GM23338 (cell line): ENCODE measurements at regions not wholly inside any gene's neighbourhood (a gene's known extent, or its start where the extent isn't known, plus 50 kb on each side); places are given as distances from the start of the nearest gene placed in this dataset.

Experiments
- ATAC-seq: fragments of 200-7000 bp; cut with Tn5 transposase; 3 replicates; pipeline ENCODE4 v1.9.1; 2020
- DNase-seq: peaks from one replicate; pipeline ENCODE4 v3.0.0-alpha.2; 2015; ENCODE audit warnings: low spot score
- H2AFZ ChIP-seq: fragments of 200-600 bp; sonication (generic); 2 replicates; pipeline ENCODE4 v1.8.0; 2016; ENCODE audit warnings: antibody characterized with exemption, mild to moderate bottlenecking, moderate library complexity
- H3F3A ChIP-seq: fragments of 200-600 bp; sonication (generic); replicated peaks from 2 replicates; pipeline ENCODE4 v1.8.0; 2017; ENCODE audit warnings: antibody characterized with exemption, mixed run types, low read depth
- H3K27ac ChIP-seq: fragments of 200-600 bp; sonication (generic); 2 replicates; pipeline ENCODE4 v1.6.1; 2016; ENCODE audit warnings: low read depth
- H3K27me3 ChIP-seq: fragments of 200-600 bp; sonication (generic); 2 replicates; pipeline ENCODE4 v1.8.0; 2016; ENCODE audit warnings: mild to moderate bottlenecking, mixed run types, moderate library complexity; ENCODE audit not compliant: insufficient read depth
- H3K36me3 ChIP-seq: fragments of 200-600 bp; sonication (generic); 2 replicates; pipeline ENCODE4 v1.8.0; 2016; ENCODE audit warnings: mild to moderate bottlenecking; ENCODE audit not compliant: insufficient read depth
- H3K4me1 ChIP-seq: fragments of 200-600 bp; sonication (generic); 2 replicates; pipeline ENCODE4 v1.8.0; 2016; ENCODE audit warnings: mild to moderate bottlenecking, moderate library complexity; ENCODE audit not compliant: insufficient read depth
- H3K4me2 ChIP-seq: fragments of 200-600 bp; sonication (generic); 2 replicates; pipeline ENCODE4 v1.7.1; 2017; ENCODE audit warnings: mixed run types
- H3K4me3 ChIP-seq: fragments of 200-600 bp; sonication (generic); 2 replicates; pipeline ENCODE4 v1.6.1; 2016; ENCODE audit warnings: mixed run types
- H3K79me2 ChIP-seq: fragments of 200-600 bp; sonication (generic); replicated peaks from 2 replicates; pipeline ENCODE4 v1.8.0; 2017; ENCODE audit warnings: mild to moderate bottlenecking; ENCODE audit not compliant: insufficient read depth
- H3K9me2 ChIP-seq: fragments of 200-600 bp; sonication (generic); 2 replicates; pipeline ENCODE4 v1.8.0; 2017; ENCODE audit not compliant: insufficient read depth
- H4K20me1 ChIP-seq: fragments of 200-600 bp; sonication (generic); replicated peaks from 2 replicates; pipeline ENCODE4 v1.8.0; 2017; ENCODE audit warnings: mild to moderate bottlenecking; ENCODE audit not compliant: insufficient read depth
- H3K27ac Mint-ChIP-seq: 2 replicates; pipeline ENCODE4 v1.8.0; 2020; ENCODE audit warnings: inconsistent platforms, mild to moderate bottlenecking, moderate library complexity, mixed read lengths
- H3K27me3 Mint-ChIP-seq: 3 replicates; pipeline ENCODE4 v1.8.0; 2022; ENCODE audit warnings: low read depth, mild to moderate bottlenecking, moderate library complexity, mixed read lengths, inconsistent platforms; ENCODE audit not compliant: insufficient read depth, poor library complexity
- H3K36me3 Mint-ChIP-seq: 3 replicates; pipeline ENCODE4 v1.8.0; 2021; ENCODE audit warnings: low read depth, mild to moderate bottlenecking, inconsistent platforms, moderate library complexity, mixed read lengths
- H3K4me1 Mint-ChIP-seq: 3 replicates; pipeline ENCODE4 v1.8.0; 2020; ENCODE audit warnings: mild to moderate bottlenecking, inconsistent platforms, mixed read lengths
- H3K4me3 Mint-ChIP-seq: 3 replicates; pipeline ENCODE4 v1.8.0; 2021; ENCODE audit warnings: moderate library complexity, mild to moderate bottlenecking, inconsistent platforms, mixed read lengths
- H3K9me3 Mint-ChIP-seq: 3 replicates; pipeline ENCODE4 v1.8.0; 2020; ENCODE audit warnings: moderate library complexity, mild to moderate bottlenecking, inconsistent platforms, mixed read lengths
- CTCF ChIP-seq, 2 experiments: fragments of 200-600 bp in 1 of 2; sonication (generic) in 1 of 2; conservative IDR thresholded peaks; 2 replicates each; pipeline versions ENCODE4 v1.5.1 to v1.6.1; 2016 to 2017; ENCODE audit warnings: antibody characterized with exemption in 2 of 2, low read depth in 2 of 2, mild to moderate bottlenecking in 2 of 2, moderate library complexity in 1 of 2
- EZH2phosphoT487 ChIP-seq: fragments of 200-600 bp; sonication (generic); IDR thresholded peaks from one replicate; pipeline ENCODE4 v1.8.1; 2018; ENCODE audit warnings: antibody characterized with exemption; ENCODE audit not compliant: unreplicated experiment
- JUNB ChIP-seq: IDR thresholded peaks from one replicate; pipeline ENCODE4 v1.6.1; 2016; ENCODE audit warnings: antibody characterized with exemption; ENCODE audit not compliant: unreplicated experiment
- POLR2AphosphoS5 ChIP-seq: IDR thresholded peaks from 2 replicates; pipeline ENCODE4 v1.6.1; 2016; ENCODE audit warnings: antibody characterized with exemption, low read depth
- STAT1 ChIP-seq: IDR thresholded peaks from one replicate; pipeline ENCODE4 v1.6.1; 2016; ENCODE audit warnings: antibody characterized with exemption; ENCODE audit not compliant: unreplicated experiment
- ZNF114 ChIP-seq: fragments of 250-450 bp; sonication (Bioruptor Pico); IDR thresholded peaks from 2 replicates; pipeline ENCODE4 v1.5.0; 2020; ENCODE audit warnings: mild to moderate bottlenecking, moderate library complexity
- ZNF331 ChIP-seq: fragments of 250-450 bp; sonication (Bioruptor Pico); IDR thresholded peaks from 2 replicates; pipeline ENCODE4 v1.5.0; 2020; ENCODE audit warnings: low read depth, mild to moderate bottlenecking, moderate library complexity
- ZNF462 ChIP-seq: fragments of 250-450 bp; sonication (Bioruptor Pico); IDR thresholded peaks from 2 replicates; pipeline ENCODE4 v1.5.0; 2020; ENCODE audit warnings: mild to moderate bottlenecking, moderate library complexity

GRCh38 chr15:69665641-69666111, 213.1 kb downstream of the RPLP1 start (continued):
- TF ChIP-seq ZNF462 (CRISPR knock-in tag): no peak
- TF ChIP-seq ZNF331 (CRISPR knock-in tag): no peak
- TF ChIP-seq EZH2phosphoT487: no peak

GRCh38 chr15:69666441-69666882, 213.8 kb downstream of the RPLP1 start:
- no peaks in the 10 kb centered on the region for H3K79me2 ChIP-seq
- ATAC-seq: no peak
- no peaks in the 10 kb centered on the region for H3F3A ChIP-seq
- H3K4me2 ChIP-seq: no peak overlapping the region
- H3K36me3 Mint-ChIP-seq: no peaks in the 10 kb centered on the region
- no peak overlapping the region for H3K4me3 ChIP-seq
- no peak for DNase-seq
- H3K27me3 Mint-ChIP-seq: peaks cover 2% of the 10 kb centered on the region
- H3K4me1 Mint-ChIP-seq: peaks cover 6% of the 10 kb centered on the region
- H3K9me3 Mint-ChIP-seq: no peaks in the 10 kb centered on the region; the same call in 2 of the 3 replicates
- no peak overlapping the region for H3K4me3 Mint-ChIP-seq
- no peak overlapping the region for H3K27ac Mint-ChIP-seq
- H3K27ac ChIP-seq: no peak overlapping the region
- H3K4me1 ChIP-seq: no peaks in the 10 kb centered on the region
- no peaks in the 10 kb centered on the region for H4K20me1 ChIP-seq
- H3K36me3 ChIP-seq: no peaks in the 10 kb centered on the region
- H3K9me2 ChIP-seq: no peaks in the 10 kb centered on the region
- no peak overlapping the region for H2AFZ ChIP-seq
- no peaks in the 10 kb centered on the region for H3K27me3 ChIP-seq
- TF ChIP-seq JUNB: no peak
- TF ChIP-seq ZNF462 (CRISPR knock-in tag): no peak
- no peak for TF ChIP-seq ZNF114 (CRISPR knock-in tag)
- no peak for TF ChIP-seq POLR2AphosphoS5
- no peak for TF ChIP-seq STAT1
- no peak for TF ChIP-seq ZNF331 (CRISPR knock-in tag)
- no peak for TF ChIP-seq CTCF (conservative IDR thresholded peaks at IDR 0.05; ENCODE audit: low read depth in 2 of 2)
